Panc1 (cell line): ENCODE measurements at regions not wholly inside any gene's neighbourhood (a gene's known extent, or its start where the extent isn't known, plus 50 kb on each side); places are given as distances from the start of the nearest gene placed in this dataset.

Experiments
- ATAC-seq: fragments of 200-7000 bp; cut with Tn5 transposase; 2 replicates; pipeline ENCODE4 v1.9.1; 2020; ENCODE audit warnings: mild to moderate bottlenecking, moderate library complexity
- BruUV-seq: library from RNA; stranded (reverse); fragments of 400-500 nt; replicated peaks from 2 replicates; lab custom pipeline; 2021; lab: Mats Ljungman, UMichigan
- CTCF ChIA-PET: fragments of 300-600 bp; sonication (Branson Sonifier 250); formaldehyde crosslinking; loops from one replicate; lab custom pipeline; 2022; ENCODE audit warnings: antibody characterized with exemption; lab: Charles Lee
- POLR2A ChIA-PET: fragments of 300-600 bp; sonication (Branson Sonifier 250); formaldehyde crosslinking; loops from one replicate; lab custom pipeline; 2022; ENCODE audit warnings: antibody characterized with exemption; lab: Charles Lee
- DNase-seq: peaks from one replicate; pipeline ENCODE4 v3.0.0-alpha.2; 2010; ENCODE audit warnings: low read depth, low spot score
- H3K27ac ChIP-seq: 2 replicates; pipeline ENCODE4 v1.5.1; 2011; ENCODE audit warnings: mild to moderate bottlenecking, low read length, inconsistent platforms
- H3K27me3 ChIP-seq: fragments of 200-500 bp; sonication (Bioruptor generic); 2 replicates; pipeline ENCODE4 v1.6.0; 2014; ENCODE audit warnings: low read length, inconsistent platforms; ENCODE audit not compliant: control insufficient read depth, insufficient read depth
- H3K36me3 ChIP-seq: fragments of 200-500 bp; sonication (Bioruptor generic); 2 replicates; pipeline ENCODE4 v1.5.1; 2014; ENCODE audit warnings: inconsistent platforms, mild to moderate bottlenecking, low read length, moderate library complexity; ENCODE audit not compliant: control insufficient read depth, insufficient read depth
- H3K4me1 ChIP-seq: 2 replicates; pipeline ENCODE4 v1.5.1; 2011; ENCODE audit warnings: inconsistent platforms, mild to moderate bottlenecking, low read length, moderate library complexity; ENCODE audit not compliant: control insufficient read depth, insufficient read depth
- H3K4me3 ChIP-seq, 2 experiments: 2 replicates each; pipeline ENCODE4 v1.5.1; 2011 to 2012; ENCODE audit warnings: low read depth in 2 of 2, low read length in 2 of 2, mild to moderate bottlenecking in 2 of 2, inconsistent platforms in 1 of 2, moderate library complexity in 1 of 2
- H3K9me3 ChIP-seq: fragments of 200-500 bp; sonication (Bioruptor generic); 2 replicates; pipeline ENCODE4 v1.5.1; 2014; ENCODE audit warnings: low read depth, mild to moderate bottlenecking, inconsistent platforms, low read length, moderate library complexity; ENCODE audit not compliant: control insufficient read depth, insufficient read depth
- POLR2AphosphoS5 ChIP-seq: IDR thresholded peaks from 2 replicates; pipeline ENCODE4 v1.6.1; 2012; ENCODE audit warnings: mild to moderate bottlenecking, low read depth, low read length, moderate library complexity
- SIN3A ChIP-seq: IDR thresholded peaks from 2 replicates; pipeline ENCODE4 v1.6.1; 2012; ENCODE audit warnings: low read depth, mild to moderate bottlenecking, low read length, moderate library complexity, borderline replicate concordance; ENCODE audit not compliant: insufficient read depth
- TCF7L2 ChIP-seq: IDR thresholded peaks from 2 replicates; pipeline ENCODE4 v1.6.1; 2011; ENCODE audit warnings: mild to moderate bottlenecking, low read depth, low read length, inconsistent platforms
- in situ Hi-C: cut with HindIII; loops from 2 replicates; pipeline ENCODE4 v1.10.0; 2016; ENCODE audit warnings: low sequenced_read_pairs, low pct_unique_long_range_greater_than_20kb
- intact Hi-C: fragments of 100-400 bp; cut with micrococcal nuclease; formaldehyde crosslinking; loops from one replicate; pipeline ENCODE4 v1.10.0; 2022; ENCODE audit not compliant: unreplicated experiment
- TF ChIP-seq, protein P1 (sequence below), 2 experiments: IDR thresholded peaks; 2 replicates each; pipeline ENCODE4 v1.6.1; 2011 to 2012; ENCODE audit warnings: low read depth in 2 of 2, control low read depth in 1 of 2, low read length in 1 of 2, mild to moderate bottlenecking in 1 of 2, moderate library complexity in 1 of 2; ENCODE audit not compliant: insufficient read depth in 1 of 2
- TF ChIP-seq, protein P2 (sequence below): fragments of 450-650 bp; IDR thresholded peaks from 2 replicates; pipeline ENCODE4 v1.5.1; 2017; ENCODE audit warnings: mild to moderate bottlenecking

DNA sequence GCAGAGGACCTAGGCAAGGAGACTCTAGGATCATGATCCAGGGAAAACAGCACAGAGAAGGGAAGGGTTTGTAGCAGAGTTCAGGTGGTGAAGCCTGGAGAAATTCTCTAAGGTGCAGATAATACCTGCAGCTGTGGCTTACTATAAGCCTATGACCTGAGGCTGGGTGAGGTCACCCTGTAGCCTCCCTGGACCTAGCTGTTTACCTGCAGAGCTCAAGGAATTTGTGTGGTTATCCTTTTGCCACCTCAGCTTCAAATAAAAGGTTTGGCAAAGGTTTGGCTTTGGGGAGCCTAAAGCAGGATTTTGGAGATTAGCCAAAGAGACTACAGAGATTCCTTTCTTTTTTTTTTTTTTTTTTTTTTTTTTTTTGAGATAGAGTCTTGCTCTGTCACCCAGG, 79.5 kb upstream of the ZNF648 start:
- Histone ChIP-seq H3K4me3 (no peak overlapping the region), H3K27ac (no peak overlapping the region), H3K36me3 (no peaks in the 10 kb centered on the region), H3K9me3 (no peaks in the 10 kb centered on the region), H3K27me3 (no peaks in the 10 kb centered on the region), H3K4me1 (no peaks in the 10 kb centered on the region)
- ChIA-PET POLR2A (interaction anchor here (0.5 kb wide), 1 partner anchor 233 kb away, joined by 3 read pairs; no protein-coding TSS in a partner anchor), CTCF (no interaction called here)
- DNase-seq (no peak), ATAC-seq (no peak)
- BruUV-seq: no TSS peak
- in situ Hi-C loops: no loop called here
- TF ChIP-seq TCF7L2: no peak
- TF ChIP-seq, protein P1, sequence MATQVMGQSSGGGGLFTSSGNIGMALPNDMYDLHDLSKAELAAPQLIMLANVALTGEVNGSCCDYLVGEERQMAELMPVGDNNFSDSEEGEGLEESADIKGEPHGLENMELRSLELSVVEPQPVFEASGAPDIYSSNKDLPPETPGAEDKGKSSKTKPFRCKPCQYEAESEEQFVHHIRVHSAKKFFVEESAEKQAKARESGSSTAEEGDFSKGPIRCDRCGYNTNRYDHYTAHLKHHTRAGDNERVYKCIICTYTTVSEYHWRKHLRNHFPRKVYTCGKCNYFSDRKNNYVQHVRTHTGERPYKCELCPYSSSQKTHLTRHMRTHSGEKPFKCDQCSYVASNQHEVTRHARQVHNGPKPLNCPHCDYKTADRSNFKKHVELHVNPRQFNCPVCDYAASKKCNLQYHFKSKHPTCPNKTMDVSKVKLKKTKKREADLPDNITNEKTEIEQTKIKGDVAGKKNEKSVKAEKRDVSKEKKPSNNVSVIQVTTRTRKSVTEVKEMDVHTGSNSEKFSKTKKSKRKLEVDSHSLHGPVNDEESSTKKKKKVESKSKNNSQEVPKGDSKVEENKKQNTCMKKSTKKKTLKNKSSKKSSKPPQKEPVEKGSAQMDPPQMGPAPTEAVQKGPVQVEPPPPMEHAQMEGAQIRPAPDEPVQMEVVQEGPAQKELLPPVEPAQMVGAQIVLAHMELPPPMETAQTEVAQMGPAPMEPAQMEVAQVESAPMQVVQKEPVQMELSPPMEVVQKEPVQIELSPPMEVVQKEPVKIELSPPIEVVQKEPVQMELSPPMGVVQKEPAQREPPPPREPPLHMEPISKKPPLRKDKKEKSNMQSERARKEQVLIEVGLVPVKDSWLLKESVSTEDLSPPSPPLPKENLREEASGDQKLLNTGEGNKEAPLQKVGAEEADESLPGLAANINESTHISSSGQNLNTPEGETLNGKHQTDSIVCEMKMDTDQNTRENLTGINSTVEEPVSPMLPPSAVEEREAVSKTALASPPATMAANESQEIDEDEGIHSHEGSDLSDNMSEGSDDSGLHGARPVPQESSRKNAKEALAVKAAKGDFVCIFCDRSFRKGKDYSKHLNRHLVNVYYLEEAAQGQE (IDR thresholded peaks at IDR 0.05; ENCODE audit: insufficient read depth in 1 of 2, low read depth in 2 of 2, low read length in 1 of 2): no peak
- TF ChIP-seq, protein P2, sequence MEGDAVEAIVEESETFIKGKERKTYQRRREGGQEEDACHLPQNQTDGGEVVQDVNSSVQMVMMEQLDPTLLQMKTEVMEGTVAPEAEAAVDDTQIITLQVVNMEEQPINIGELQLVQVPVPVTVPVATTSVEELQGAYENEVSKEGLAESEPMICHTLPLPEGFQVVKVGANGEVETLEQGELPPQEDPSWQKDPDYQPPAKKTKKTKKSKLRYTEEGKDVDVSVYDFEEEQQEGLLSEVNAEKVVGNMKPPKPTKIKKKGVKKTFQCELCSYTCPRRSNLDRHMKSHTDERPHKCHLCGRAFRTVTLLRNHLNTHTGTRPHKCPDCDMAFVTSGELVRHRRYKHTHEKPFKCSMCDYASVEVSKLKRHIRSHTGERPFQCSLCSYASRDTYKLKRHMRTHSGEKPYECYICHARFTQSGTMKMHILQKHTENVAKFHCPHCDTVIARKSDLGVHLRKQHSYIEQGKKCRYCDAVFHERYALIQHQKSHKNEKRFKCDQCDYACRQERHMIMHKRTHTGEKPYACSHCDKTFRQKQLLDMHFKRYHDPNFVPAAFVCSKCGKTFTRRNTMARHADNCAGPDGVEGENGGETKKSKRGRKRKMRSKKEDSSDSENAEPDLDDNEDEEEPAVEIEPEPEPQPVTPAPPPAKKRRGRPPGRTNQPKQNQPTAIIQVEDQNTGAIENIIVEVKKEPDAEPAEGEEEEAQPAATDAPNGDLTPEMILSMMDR: no peak
- TF ChIP-seq POLR2AphosphoS5: no peak
- no peak for TF ChIP-seq SIN3A
- intact Hi-C loops: no loop called here

DNA sequence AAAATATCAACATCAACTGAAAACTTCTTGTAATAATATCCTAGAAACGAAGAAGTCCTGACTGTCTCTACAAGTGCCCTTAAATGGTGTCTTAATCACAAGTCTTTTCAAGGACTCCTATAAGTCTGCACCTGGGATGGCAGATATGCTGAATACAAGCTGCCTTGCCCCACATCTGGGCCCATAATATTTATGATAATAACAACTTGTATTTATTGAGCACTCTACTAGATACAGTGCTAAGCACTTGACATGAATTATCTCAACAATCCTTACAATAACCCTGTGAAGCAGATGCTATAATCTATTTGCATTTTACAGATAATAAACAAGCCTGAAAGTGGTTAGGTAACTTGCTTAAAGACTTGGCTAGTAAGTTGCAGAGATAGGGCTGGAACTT, 78.0 kb upstream of the ZNF648 start:
- no peak overlapping the region for H3K27ac ChIP-seq
- CTCF ChIA-PET: no interaction called here

More for the DNA sequence above, 78.0 kb upstream of the ZNF648 start:
- Histone ChIP-seq H3K9me3 (no peaks in the 10 kb centered on the region), H3K36me3 (no peaks in the 10 kb centered on the region), H3K4me3 (no peak overlapping the region), H3K27me3 (no peaks in the 10 kb centered on the region), H3K4me1 (no peaks in the 10 kb centered on the region)
- no TSS peak for BruUV-seq
- POLR2A ChIA-PET: no interaction called here
- in situ Hi-C loops: no loop called here
- ATAC-seq (no peak), DNase-seq (no peak)
- intact Hi-C loops: no loop called here
- TF ChIP-seq, protein P2: no peak
- TF ChIP-seq POLR2AphosphoS5 (no peak), TCF7L2 (no peak), SIN3A (no peak)
- TF ChIP-seq, protein P1 (IDR thresholded peaks at IDR 0.05; ENCODE audit: insufficient read depth in 1 of 2, low read depth in 2 of 2, low read length in 1 of 2): no peak
